Mesenchymal stem cell (in vitro differentiated cells and primary cell): ENCODE measurements at regions not wholly inside any gene's neighbourhood (a gene's known extent, or its start where the extent isn't known, plus 50 kb on each side); places are given as distances from the start of the nearest gene placed in this dataset.

Experiments
- DNase-seq: peaks from one replicate; pipeline ENCODE4 v3.0.0-alpha.2; 2013
- H2AFZ ChIP-seq: one replicate; pipeline ENCODE4 v1.6.1; 2013; ENCODE audit warnings: low read depth, mild to moderate bottlenecking, control low read depth, inconsistent platforms, low read length, moderate library complexity
- H2AK5ac ChIP-seq: 2 replicates; pipeline ENCODE4 v1.6.1; 2013; ENCODE audit warnings: low read length, moderate library complexity, mild to moderate bottlenecking, inconsistent platforms; ENCODE audit not compliant: severe bottlenecking
- H2BK120ac ChIP-seq: one replicate; pipeline ENCODE4 v1.6.1; 2013; ENCODE audit warnings: low read depth, mild to moderate bottlenecking, inconsistent platforms, low read length, moderate library complexity
- H2BK12ac ChIP-seq, 2 experiments: one replicate each; pipeline ENCODE4 v1.6.1; 2013; ENCODE audit warnings: inconsistent platforms in 2 of 2, low read length in 2 of 2, mild to moderate bottlenecking in 2 of 2, moderate library complexity in 2 of 2, control low read depth in 1 of 2
- H2BK15ac ChIP-seq: one replicate; pipeline ENCODE4 v1.6.1; 2013; ENCODE audit warnings: mild to moderate bottlenecking, low read depth, inconsistent platforms; ENCODE audit not compliant: poor library complexity, severe bottlenecking
- H2BK5ac ChIP-seq: 2 replicates; pipeline ENCODE4 v1.6.1; 2013; ENCODE audit warnings: low read depth, mild to moderate bottlenecking, low read length, control low read depth, inconsistent platforms; ENCODE audit not compliant: poor library complexity, severe bottlenecking
- H3K14ac ChIP-seq, 2 experiments: one replicate each; pipeline ENCODE4 v1.6.1; 2013; ENCODE audit warnings: inconsistent platforms in 2 of 2, low read length in 2 of 2, control low read depth in 1 of 2, mild to moderate bottlenecking in 1 of 2, moderate library complexity in 1 of 2
- H3K18ac ChIP-seq, 2 experiments: one replicate each; pipeline ENCODE4 v1.6.1; 2013; ENCODE audit warnings: inconsistent platforms in 2 of 2, low read length in 2 of 2, control low read depth in 1 of 2, low read depth in 1 of 2, mild to moderate bottlenecking in 1 of 2
- H3K23ac ChIP-seq, 2 experiments: one replicate each; pipeline ENCODE4 v1.6.1; 2013; ENCODE audit warnings: inconsistent platforms in 2 of 2, low read length in 2 of 2, mild to moderate bottlenecking in 2 of 2, moderate library complexity in 2 of 2, control low read depth in 1 of 2
- H3K27ac ChIP-seq: 2 replicates; pipeline ENCODE4 v1.5.1; 2013; ENCODE audit warnings: mild to moderate bottlenecking, moderate library complexity, low read length, control low read depth, inconsistent platforms; ENCODE audit not compliant: poor library complexity, severe bottlenecking
- H3K27me3 ChIP-seq, 2 experiments: 2 replicates each; pipeline versions ENCODE4 v1.6.1 to v1.7.0; 2013; ENCODE audit warnings: low read length in 2 of 2, mild to moderate bottlenecking in 2 of 2, moderate library complexity in 2 of 2, control low read depth in 1 of 2, inconsistent platforms in 1 of 2; ENCODE audit not compliant: control insufficient read depth in 1 of 2, insufficient read depth in 1 of 2
- H3K36me3 ChIP-seq, 2 experiments: 2 replicates each; pipeline versions ENCODE4 v1.6.1 to v1.7.0; 2013; ENCODE audit warnings: low read length in 2 of 2, control low read depth in 1 of 2, inconsistent platforms in 1 of 2, low read depth in 1 of 2, mild to moderate bottlenecking in 1 of 2; ENCODE audit not compliant: insufficient read depth in 2 of 2, control insufficient read depth in 1 of 2
- H3K4ac ChIP-seq, 2 experiments: one replicate each; pipeline ENCODE4 v1.6.1; 2013; ENCODE audit warnings: inconsistent platforms in 2 of 2, low read length in 2 of 2, mild to moderate bottlenecking in 2 of 2, moderate library complexity in 2 of 2, control low read depth in 1 of 2, low read depth in 1 of 2
- H3K4me1 ChIP-seq: 2 replicates; pipeline ENCODE4 v1.6.1; 2013; ENCODE audit warnings: low read depth, low read length, control low read depth; ENCODE audit not compliant: control insufficient read depth, insufficient read depth
- H3K4me2 ChIP-seq: 2 replicates; pipeline ENCODE4 v1.6.1; 2013; ENCODE audit warnings: low read length, mild to moderate bottlenecking, inconsistent platforms; ENCODE audit not compliant: poor library complexity, severe bottlenecking
- H3K4me3 ChIP-seq, 2 experiments: 2 replicates each; pipeline versions ENCODE4 v1.5.1 to v1.7.0; 2013; ENCODE audit warnings: low read length in 2 of 2, mild to moderate bottlenecking in 2 of 2, control low read depth in 1 of 2, low read depth in 1 of 2; ENCODE audit not compliant: insufficient read depth in 1 of 2
- H3K79me1 ChIP-seq: replicated peaks from 2 replicates; pipeline ENCODE4 v1.6.1; 2013; ENCODE audit warnings: mild to moderate bottlenecking, control low read depth, low read length, inconsistent platforms; ENCODE audit not compliant: poor library complexity, severe bottlenecking
- H3K9ac ChIP-seq: 2 replicates; pipeline ENCODE4 v1.7.0; 2013; ENCODE audit warnings: mild to moderate bottlenecking, low read length, moderate library complexity
- H3K9me3 ChIP-seq: 2 replicates; pipeline ENCODE4 v1.7.0; 2013; ENCODE audit warnings: mild to moderate bottlenecking, low read length; ENCODE audit not compliant: control insufficient read depth
- H4K8ac ChIP-seq: one replicate; pipeline ENCODE4 v1.6.1; 2013; ENCODE audit warnings: inconsistent platforms, mild to moderate bottlenecking, low read length, moderate library complexity
- H4K91ac ChIP-seq: one replicate; pipeline ENCODE4 v1.6.1; 2013; ENCODE audit warnings: mild to moderate bottlenecking, low read length, inconsistent platforms
- WGBS: methylation state at CpG from one replicate; pipeline ENCODE4 v1.1.7; 2013; ENCODE audit warnings: mixed read lengths; 5-methylcytosine and 5-hydroxymethylcytosine counted together

- no peak overlapping the region for H3K4me3 ChIP-seq
- H2AK5ac ChIP-seq = no peak overlapping the region
- H3K9me3 ChIP-seq = no peaks in the 10 kb centered on the region
- H3K4me1 ChIP-seq = no peaks in the 10 kb centered on the region
- H4K91ac ChIP-seq = no peak overlapping the region
- H3K4ac ChIP-seq = no peak overlapping the region
- no peak overlapping the region for H2BK15ac ChIP-seq
- no peak overlapping the region for H3K18ac ChIP-seq
- H4K8ac ChIP-seq = no peak overlapping the region
- no peak overlapping the region for H3K14ac ChIP-seq
- whole genome bisulfite sequencing = 18% methylated on average over 3 of the region's 3 CpGs
- no peaks in the 10 kb centered on the region for H3K79me1 ChIP-seq
- no peak overlapping the region for H3K4me2 ChIP-seq
- H3K23ac ChIP-seq = no peak overlapping the region
- no peak overlapping the region for H2AFZ ChIP-seq
- H2BK120ac ChIP-seq = no peak overlapping the region
- no peak overlapping the region for H2BK5ac ChIP-seq
- H2BK12ac ChIP-seq = no peak overlapping the region
- peaks cover 0 to 25% of the 10 kb centered on the region in 2 experiments for H3K27me3 ChIP-seq
- DNase-seq = peak; percentile 92
- H3K36me3 ChIP-seq = no peaks in the 10 kb centered on the region
- H3K27ac ChIP-seq = no peak overlapping the region
- H3K9ac ChIP-seq = no peak overlapping the region
Measured at GRCh38 chr11:32259641-32260081, 168.8 kb downstream of the RCN1 start.

GRCh38 chr11:32262367-32262766, 171.5 kb downstream of the RCN1 start:
- Histone ChIP-seq H3K27me3 (peaks cover 0 to 12% of the 10 kb centered on the region in 2 experiments), H2AFZ (no peak overlapping the region)
- WGBS = 83% methylated on average over 1 of the region's 1 CpG

GRCh38 chr11:32265911-32266310, 169.4 kb downstream of the WT1 start:
- no peaks in the 10 kb centered on the region for H3K36me3 ChIP-seq
- peaks cover 0 to 21% of the 10 kb centered on the region in 2 experiments for H3K27me3 ChIP-seq
- H3K79me1 ChIP-seq = no peaks in the 10 kb centered on the region
- no peak overlapping the region for H3K27ac ChIP-seq
- no peak overlapping the region for H3K4me3 ChIP-seq
- no peak overlapping the region for H2AFZ ChIP-seq
- H3K4me2 ChIP-seq = no peak overlapping the region
- no peak overlapping the region for H2BK12ac ChIP-seq
- H2AK5ac ChIP-seq = no peak overlapping the region
- no peak overlapping the region for H2BK5ac ChIP-seq
- WGBS = 100% methylated on average over 1 of the region's 1 CpG
- no peak overlapping the region for H4K8ac ChIP-seq
- no peak overlapping the region for H3K4ac ChIP-seq
- no peak for DNase-seq
- no peaks in the 10 kb centered on the region for H3K4me1 ChIP-seq
- H4K91ac ChIP-seq = no peak overlapping the region
- H2BK120ac ChIP-seq = no peak overlapping the region
- H3K9ac ChIP-seq = no peak overlapping the region
- H3K18ac ChIP-seq = no peak overlapping the region
- no peak overlapping the region for H2BK15ac ChIP-seq
- H3K23ac ChIP-seq = no peak overlapping the region
- no peak overlapping the region for H3K14ac ChIP-seq
- H3K9me3 ChIP-seq = no peaks in the 10 kb centered on the region

More at GRCh38 chr11:32262367-32262766, 171.5 kb downstream of the RCN1 start:
- Histone ChIP-seq H3K36me3 (no peaks in the 10 kb centered on the region), H3K9ac (no peak overlapping the region), H2BK12ac (no peak overlapping the region), H3K4ac (no peak overlapping the region), H4K8ac (no peak overlapping the region), H3K23ac (no peak overlapping the region), H3K4me2 (no peak overlapping the region), H3K18ac (no peak overlapping the region), H2BK120ac (no peak overlapping the region), H3K79me1 (no peaks in the 10 kb centered on the region), H4K91ac (no peak overlapping the region), H3K4me1 (no peaks in the 10 kb centered on the region), H2BK5ac (no peak overlapping the region), H2AK5ac (no peak overlapping the region), H2BK15ac (no peak overlapping the region), H3K4me3 (no peak overlapping the region), H3K9me3 (no peaks in the 10 kb centered on the region), H3K14ac (peak overlapping the region in 1 of 2 experiments; percentile 28), H3K27ac (no peak overlapping the region)
- no peak for DNase-seq

- H3K18ac ChIP-seq = no peak overlapping the region
- H3K27me3 ChIP-seq = peaks cover 0 to 27% of the 10 kb centered on the region in 2 experiments
- H3K27ac ChIP-seq = no peak overlapping the region
- no peak overlapping the region for H2AK5ac ChIP-seq
- 39% methylated on average over 2 of the region's 4 CpGs for WGBS
- no peak overlapping the region for H3K4me2 ChIP-seq
- H2BK12ac ChIP-seq = no peak overlapping the region
- no peak overlapping the region for H2BK5ac ChIP-seq
- H3K4me3 ChIP-seq = no peak overlapping the region
- no peaks in the 10 kb centered on the region for H3K36me3 ChIP-seq
- no peak overlapping the region for H2BK120ac ChIP-seq
- no peak overlapping the region for H4K8ac ChIP-seq
- H2AFZ ChIP-seq = no peak overlapping the region
- H3K4ac ChIP-seq = no peak overlapping the region
- H4K91ac ChIP-seq = no peak overlapping the region
- no peak overlapping the region for H3K14ac ChIP-seq
- no peak overlapping the region for H2BK15ac ChIP-seq
- H3K9ac ChIP-seq = no peak overlapping the region
- H3K79me1 ChIP-seq = no peaks in the 10 kb centered on the region
- no peak for DNase-seq
- no peak overlapping the region for H3K23ac ChIP-seq
- no peaks in the 10 kb centered on the region for H3K9me3 ChIP-seq
- H3K4me1 ChIP-seq = no peaks in the 10 kb centered on the region
Measured at GRCh38 chr11:32266601-32267000, 168.7 kb downstream of the WT1 start.
